ENCODE measurements at regions not wholly inside any gene's neighbourhood (a gene's known extent, or its start where the extent isn't known, plus 50 kb on each side); places are given as distances from the start of the nearest gene placed in this dataset.

GRCh38 chr5:124478264-124478663 is 268.2 kb downstream of the ZNF608 start (continued):
- TF ChIP-seq ZNF473 (tag by site-specific recombination; IDR thresholded peaks at IDR 0.05): no peak
- TF ChIP-seq REST (tag by site-specific recombination; IDR thresholded peaks at IDR 0.05): no peak
- TF ChIP-seq ZNF792 (tag by site-specific recombination; IDR thresholded peaks at IDR 0.05): no peak

- TF ChIP-seq ZNF677 (tag by site-specific recombination; IDR thresholded peaks at IDR 0.05): no peak
- TF ChIP-seq MEIS1 (CRISPR knock-in tag; IDR thresholded peaks at IDR 0.05; ENCODE audit: borderline replicate concordance): no peak
- no peak for TF ChIP-seq ZNF664 (tag by site-specific recombination; IDR thresholded peaks at IDR 0.05)
- no peak for TF ChIP-seq ZNF302 (tag by site-specific recombination; IDR thresholded peaks at IDR 0.05; ENCODE audit: low read depth)
- no peak for TF ChIP-seq ZNF785 (tag by site-specific recombination; IDR thresholded peaks at IDR 0.05)
- TF ChIP-seq ZNF830 (tag by site-specific recombination; IDR thresholded peaks at IDR 0.05; ENCODE audit: low read depth): no peak
- no peak for TF ChIP-seq SETDB1 (IDR thresholded peaks at IDR 0.05; ENCODE audit: insufficient read length, low read length)
- no peak for TF ChIP-seq ZNF324 (tag by site-specific recombination; IDR thresholded peaks at IDR 0.05)
- no peak for TF ChIP-seq ZNF626 (tag by site-specific recombination; IDR thresholded peaks at IDR 0.05)
- no peak for TF ChIP-seq GLI4 (tag by site-specific recombination; IDR thresholded peaks at IDR 0.05)
- no peak for TF ChIP-seq OVOL3 (tag by site-specific recombination; IDR thresholded peaks at IDR 0.05)
- TF ChIP-seq AEBP2 (tag by site-specific recombination; IDR thresholded peaks at IDR 0.05; ENCODE audit: borderline replicate concordance): no peak
- no peak for TF ChIP-seq CTCF (tag by site-specific recombination; IDR thresholded peaks at IDR 0.05)
- no peak for TF ChIP-seq ZFP37 (tag by site-specific recombination; IDR thresholded peaks at IDR 0.05)
- H3K27ac ChIP-seq (ENCODE audit: extremely low read depth, low read depth, low read length): no peak overlapping the region
- no peaks in the 10 kb centered on the region for H3K4me1 ChIP-seq (ENCODE audit: control insufficient read depth, insufficient read depth, low read length)
- no peak overlapping the region for H3K4me3 ChIP-seq (ENCODE audit: low read depth, low read length)
- CTCF ChIA-PET: no interaction called here
- H3K9me3 ChIP-seq (ENCODE audit: control insufficient read depth, insufficient read depth, low read depth, low read length): no peaks in the 10 kb centered on the region
- POLR2A ChIA-PET: no interaction called here
- H3K36me3 ChIP-seq (ENCODE audit: control insufficient read depth in 2 of 2, insufficient read depth in 1 of 2, low read length in 2 of 2): no peaks in the 10 kb centered on the region
Measured at GRCh38 chr5:124477577-124477976, 268.9 kb downstream of the ZNF608 start.

- Histone ChIP-seq H3K27ac (ENCODE audit: extremely low read depth, low read depth, low read length) (no peak overlapping the region), H3K36me3 (ENCODE audit: control insufficient read depth in 2 of 2, insufficient read depth in 1 of 2, low read length in 2 of 2) (no peaks in the 10 kb centered on the region), H3K9me3 (ENCODE audit: control insufficient read depth, insufficient read depth, low read depth, low read length) (no peaks in the 10 kb centered on the region), H3K4me1 (ENCODE audit: control insufficient read depth, insufficient read depth, low read length) (no peaks in the 10 kb centered on the region), H3K4me3 (ENCODE audit: low read depth, low read length) (no peak overlapping the region)
- TF ChIP-seq ZNF626 (tag by site-specific recombination; IDR thresholded peaks at IDR 0.05) (no peak), AEBP2 (tag by site-specific recombination; IDR thresholded peaks at IDR 0.05; ENCODE audit: borderline replicate concordance) (no peak), ZNF433 (tag by site-specific recombination; IDR thresholded peaks at IDR 0.05; ENCODE audit: low read depth) (no peak), KLF1 (tag by site-specific recombination; IDR thresholded peaks at IDR 0.05) (no peak), ZNF23 (tag by site-specific recombination; IDR thresholded peaks at IDR 0.05; ENCODE audit: borderline replicate concordance) (no peak), GLIS2 (tag by site-specific recombination; IDR thresholded peaks at IDR 0.05) (no peak), IKZF3 (tag by site-specific recombination; IDR thresholded peaks at IDR 0.05) (0 out of 2 replicates have a peak, but pooled peaks have one; percentile 21), ZFP41 (tag by site-specific recombination; IDR thresholded peaks at IDR 0.05; ENCODE audit: borderline replicate concordance) (no peak)
- POLR2A ChIA-PET: no interaction called here
- CTCF ChIA-PET: interaction anchor here (0.6 kb wide), 1 partner anchor 350 kb away, joined by 4 read pairs; no protein-coding TSS in a partner anchor
Measured at GRCh38 chr5:124477062-124477461, 269.4 kb downstream of the ZNF608 start.

Data from HEK293 (cell line).